HepG2 (cell line): ENCODE measurements at regions not wholly inside any gene's neighbourhood (a gene's known extent, or its start where the extent isn't known, plus 50 kb on each side); places are given as distances from the start of the nearest gene placed in this dataset.

ENCODE experiments used
- ERF ChIP-seq: IDR thresholded peaks from 2 replicates; pipeline ENCODE4 v1.6.1; 2018; ENCODE audit warnings: missing biosample characterization, missing genetic modification reagents
- JUND ChIP-seq: sonication (generic); formaldehyde crosslinking; IDR thresholded peaks from 2 replicates; pipeline ENCODE4 v1.8.0; 2022; ENCODE audit warnings: mild to moderate bottlenecking, missing genetic modification reagents
- KLF12 ChIP-seq: sonication (generic); formaldehyde crosslinking; IDR thresholded peaks from 2 replicates; pipeline ENCODE4 v1.4.0; 2020; ENCODE audit warnings: missing genetic modification reagents, borderline replicate concordance
- POLR2A ChIP-seq, 2 experiments: IDR thresholded peaks; 2 replicates each; pipeline ENCODE4 v1.6.1; 2011; ENCODE audit warnings: low read depth in 2 of 2, low read length in 2 of 2, mild to moderate bottlenecking in 1 of 2, moderate library complexity in 1 of 2; ENCODE audit not compliant: insufficient read depth in 1 of 2
- RFX5 ChIP-seq: IDR thresholded peaks from 2 replicates; pipeline ENCODE4 v1.6.1; 2011; ENCODE audit warnings: low read depth, low read length, improper control_type of control experiment
- SALL2 ChIP-seq: sonication (generic); formaldehyde crosslinking; IDR thresholded peaks from 2 replicates; pipeline ENCODE4 v1.8.1; 2023; ENCODE audit warnings: mild to moderate bottlenecking, missing genetic modification reagents, inconsistent platforms
- TF ChIP-seq, protein P1 (sequence below): sonication (generic); formaldehyde crosslinking; IDR thresholded peaks from 2 replicates; pipeline ENCODE4 v1.4.0; 2020; ENCODE audit warnings: low read depth, mild to moderate bottlenecking, missing genetic modification reagents
- TF ChIP-seq, protein P2 (sequence below): sonication (generic); formaldehyde crosslinking; IDR thresholded peaks from 2 replicates; pipeline ENCODE4 v1.5.0; 2020; ENCODE audit warnings: mild to moderate bottlenecking, missing genetic modification reagents, moderate library complexity
- TF ChIP-seq, protein P3 (sequence below): sonication (generic); formaldehyde crosslinking; IDR thresholded peaks from 2 replicates; pipeline ENCODE4 v1.4.0; 2020; ENCODE audit warnings: missing genetic modification reagents, mild to moderate bottlenecking, borderline replicate concordance

DNA sequence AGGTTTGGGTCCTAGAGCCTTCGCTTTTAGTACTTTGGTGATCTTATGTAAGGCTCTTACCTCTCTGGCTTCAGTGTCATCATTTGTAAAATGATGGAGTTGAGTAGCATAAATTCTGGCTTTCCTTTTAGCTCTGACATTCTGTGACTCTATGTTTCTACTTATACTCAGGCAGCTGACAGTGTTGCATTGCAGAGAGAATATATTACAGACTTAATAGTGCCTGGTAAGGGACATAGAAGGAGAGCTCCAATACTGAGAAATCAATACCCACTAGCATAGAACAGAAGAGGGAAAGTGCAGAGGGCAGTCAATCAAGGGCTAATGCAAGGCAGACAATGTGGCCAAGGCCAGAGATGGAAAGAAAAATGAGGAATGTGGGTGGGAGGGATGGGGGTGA lies 371.4 kb upstream of the TLE4 start:
- TF ChIP-seq POLR2A (IDR thresholded peaks at IDR 0.05; ENCODE audit: insufficient read depth in 1 of 2, low read depth in 2 of 2, low read length in 2 of 2) = no peak
- no peak for TF ChIP-seq KLF12 (CRISPR knock-in tag)
- TF ChIP-seq, protein P1, sequence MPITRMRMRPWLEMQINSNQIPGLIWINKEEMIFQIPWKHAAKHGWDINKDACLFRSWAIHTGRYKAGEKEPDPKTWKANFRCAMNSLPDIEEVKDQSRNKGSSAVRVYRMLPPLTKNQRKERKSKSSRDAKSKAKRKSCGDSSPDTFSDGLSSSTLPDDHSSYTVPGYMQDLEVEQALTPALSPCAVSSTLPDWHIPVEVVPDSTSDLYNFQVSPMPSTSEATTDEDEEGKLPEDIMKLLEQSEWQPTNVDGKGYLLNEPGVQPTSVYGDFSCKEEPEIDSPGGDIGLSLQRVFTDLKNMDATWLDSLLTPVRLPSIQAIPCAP (CRISPR knock-in tag) = no peak
- TF ChIP-seq JUND = no peak
- no peak for TF ChIP-seq RFX5
- TF ChIP-seq, protein P2, sequence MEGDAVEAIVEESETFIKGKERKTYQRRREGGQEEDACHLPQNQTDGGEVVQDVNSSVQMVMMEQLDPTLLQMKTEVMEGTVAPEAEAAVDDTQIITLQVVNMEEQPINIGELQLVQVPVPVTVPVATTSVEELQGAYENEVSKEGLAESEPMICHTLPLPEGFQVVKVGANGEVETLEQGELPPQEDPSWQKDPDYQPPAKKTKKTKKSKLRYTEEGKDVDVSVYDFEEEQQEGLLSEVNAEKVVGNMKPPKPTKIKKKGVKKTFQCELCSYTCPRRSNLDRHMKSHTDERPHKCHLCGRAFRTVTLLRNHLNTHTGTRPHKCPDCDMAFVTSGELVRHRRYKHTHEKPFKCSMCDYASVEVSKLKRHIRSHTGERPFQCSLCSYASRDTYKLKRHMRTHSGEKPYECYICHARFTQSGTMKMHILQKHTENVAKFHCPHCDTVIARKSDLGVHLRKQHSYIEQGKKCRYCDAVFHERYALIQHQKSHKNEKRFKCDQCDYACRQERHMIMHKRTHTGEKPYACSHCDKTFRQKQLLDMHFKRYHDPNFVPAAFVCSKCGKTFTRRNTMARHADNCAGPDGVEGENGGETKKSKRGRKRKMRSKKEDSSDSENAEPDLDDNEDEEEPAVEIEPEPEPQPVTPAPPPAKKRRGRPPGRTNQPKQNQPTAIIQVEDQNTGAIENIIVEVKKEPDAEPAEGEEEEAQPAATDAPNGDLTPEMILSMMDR (CRISPR knock-in tag) = no peak
- no peak for TF ChIP-seq ERF (CRISPR knock-in tag)
- TF ChIP-seq, protein P3, sequence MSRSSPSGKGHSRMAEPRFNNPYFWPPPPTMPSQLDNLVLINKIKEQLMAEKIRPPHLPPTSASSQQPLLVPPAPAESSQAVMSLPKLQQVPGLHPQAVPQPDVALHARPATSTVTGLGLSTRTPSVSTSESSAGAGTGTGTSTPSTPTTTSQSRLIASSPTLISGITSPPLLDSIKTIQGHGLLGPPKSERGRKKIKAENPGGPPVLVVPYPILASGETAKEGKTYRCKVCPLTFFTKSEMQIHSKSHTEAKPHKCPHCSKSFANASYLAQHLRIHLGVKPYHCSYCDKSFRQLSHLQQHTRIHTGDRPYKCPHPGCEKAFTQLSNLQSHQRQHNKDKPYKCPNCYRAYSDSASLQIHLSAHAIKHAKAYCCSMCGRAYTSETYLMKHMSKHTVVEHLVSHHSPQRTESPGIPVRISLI (CRISPR knock-in tag) = no peak
- TF ChIP-seq SALL2 (CRISPR knock-in tag) = no peak
